CD4-positive, alpha-beta T cell (primary cell): ENCODE measurements at regions not wholly inside any gene's neighbourhood (a gene's known extent, or its start where the extent isn't known, plus 50 kb on each side); places are given as distances from the start of the nearest gene placed in this dataset.
"Not testable (repeated sequence)": the region's sequence is repeated elsewhere in the genome, so short reads cannot be mapped to it uniquely, and the experiment has no call there.

Source experiments
- ATAC-seq: fragments of 200-7000 bp; cut with Tn5 transposase; one replicate; pipeline ENCODE4 v1.10.0; 2022; ENCODE audit warnings: mild to moderate bottlenecking; ENCODE audit not compliant: poor library complexity
- CTCF ChIA-PET: fragments of 350-600 bp; sonication (Branson Sonifier 250); formaldehyde crosslinking; loops from one replicate; lab custom pipeline; 2021; ENCODE audit warnings: antibody characterized with exemption, inconsistent platforms; lab: Charles Lee
- POLR2A ChIA-PET: fragments of 350-600 bp; sonication (Branson Sonifier 250); formaldehyde crosslinking; loops from one replicate; lab custom pipeline; 2021; ENCODE audit warnings: antibody characterized with exemption, inconsistent platforms; lab: Charles Lee
- DNase-seq, 14 experiments: peaks; one replicate each; pipeline ENCODE4 v3.0.0-alpha.2; 2013 to 2020; ENCODE audit warnings: mixed read lengths in 2 of 14
- H3K27ac ChIP-seq, 2 donors: one replicate each; pipeline versions ENCODE4 v1.5.1 to v1.7.0; 2013; ENCODE audit warnings: low read length in 2 of 2, low read depth in 1 of 2, mild to moderate bottlenecking in 1 of 2
- H3K27me3 ChIP-seq, 2 experiments: 1 replicate in 1 of 2; 2 replicates in 1 of 2; pipeline versions ENCODE4 v1.6.1 to v1.7.0; 2013; ENCODE audit warnings: low read length in 2 of 2, control low read depth in 1 of 2, mild to moderate bottlenecking in 1 of 2, moderate library complexity in 1 of 2; ENCODE audit not compliant: insufficient read depth in 2 of 2, control insufficient read depth in 1 of 2
- H3K36me3 ChIP-seq: one replicate; pipeline ENCODE4 v1.6.1; 2013; ENCODE audit warnings: low read length, control low read depth; ENCODE audit not compliant: insufficient read depth
- H3K4me1 ChIP-seq: one replicate; pipeline ENCODE4 v1.6.1; 2013; ENCODE audit warnings: low read length, control low read depth; ENCODE audit not compliant: insufficient read depth
- H3K4me3 ChIP-seq: one replicate; pipeline ENCODE4 v1.5.1; 2013; ENCODE audit warnings: mild to moderate bottlenecking, low read length, moderate library complexity
- H3K9me3 ChIP-seq, 2 experiments: 1 replicate in 1 of 2; 2 replicates in 1 of 2; pipeline versions ENCODE4 v1.6.1 to v1.7.0; 2013; ENCODE audit warnings: low read length in 2 of 2, mild to moderate bottlenecking in 2 of 2, control low read depth in 1 of 2, moderate library complexity in 1 of 2; ENCODE audit not compliant: control insufficient read depth in 1 of 2, insufficient read depth in 1 of 2
- H3K27ac Mint-ChIP-seq: one replicate; pipeline ENCODE4 v1.8.0; 2020; ENCODE audit warnings: mixed read lengths
- H3K27me3 Mint-ChIP-seq: one replicate; pipeline ENCODE4 v1.8.0; 2021; ENCODE audit warnings: mixed read lengths
- H3K36me3 Mint-ChIP-seq: one replicate; pipeline ENCODE4 v1.8.0; 2021; ENCODE audit warnings: low read depth, mixed read lengths
- H3K4me1 Mint-ChIP-seq: one replicate; pipeline ENCODE4 v1.8.0; 2021; ENCODE audit warnings: low read depth, mixed read lengths
- H3K4me3 Mint-ChIP-seq: one replicate; pipeline ENCODE4 v1.8.0; 2020; ENCODE audit warnings: mild to moderate bottlenecking, mixed read lengths
- H3K9me3 Mint-ChIP-seq: one replicate; pipeline ENCODE4 v1.8.0; 2020; ENCODE audit warnings: mixed read lengths
- CTCF ChIP-seq: fragments of 200-600 bp; IDR thresholded peaks from one replicate; pipeline ENCODE4 v1.8.0; 2022; ENCODE audit warnings: antibody characterized with exemption, mild to moderate bottlenecking
- intact Hi-C, 2 experiments: fragments of 100-400 bp; cut with DNase I in 1 of 2; cut with micrococcal nuclease in 1 of 2; formaldehyde crosslinking; loops; one replicate each; pipeline versions ENCODE4 v1.15.1 to v1.9.0; 2023 to 2025; cut with DNase I, micrococcal nuclease

- ChIA-PET POLR2A (no interaction called here), CTCF (no interaction called here)
- H3K27ac Mint-ChIP-seq = no peak overlapping the region
- H3K36me3 ChIP-seq = no peaks in the 10 kb centered on the region
- no peak overlapping the region for H3K4me3 Mint-ChIP-seq
- H3K9me3 Mint-ChIP-seq = peaks cover 2% of the 10 kb centered on the region
- intact Hi-C loops = no loop called here
- no peak overlapping the region for H3K4me3 ChIP-seq
- H3K9me3 ChIP-seq = peaks cover 0 to 4% of the 10 kb centered on the region in 2 experiments
- DNase-seq = no peak
- no peak for ATAC-seq
- H3K4me1 ChIP-seq = no peaks in the 10 kb centered on the region
- no peaks in the 10 kb centered on the region for H3K36me3 Mint-ChIP-seq
- no peaks in the 10 kb centered on the region for H3K27me3 Mint-ChIP-seq
- no peaks in the 10 kb centered on the region for H3K4me1 Mint-ChIP-seq
- no peak for TF ChIP-seq CTCF
- no peak overlapping the region for H3K27ac ChIP-seq
- H3K27me3 ChIP-seq = no peaks in the 10 kb centered on the region
These were observed 1012.8 kb downstream of the MAT2B start for GRCh38 chr5:164518067-164518740.

GRCh38 chr5:164518741-164519080 lies 1013.3 kb downstream of the MAT2B start:
- no peak overlapping the region for H3K27ac ChIP-seq

GRCh38 chr5:164532235-164532900 lies 1026.9 kb downstream of the MAT2B start:
- TF ChIP-seq CTCF = no peak
- Mint-ChIP-seq H3K4me1 (no peaks in the 10 kb centered on the region), H3K4me3 (no peak overlapping the region), H3K36me3 (no peaks in the 10 kb centered on the region), H3K27me3 (no peaks in the 10 kb centered on the region), H3K27ac (no peak overlapping the region), H3K9me3 (peaks cover 2% of the 10 kb centered on the region)
- ChIA-PET POLR2A (no interaction called here), CTCF (no interaction called here)
- no peaks in the 10 kb centered on the region for H3K36me3 ChIP-seq
- no peak overlapping the region for H3K27ac ChIP-seq
- ATAC-seq (no peak), DNase-seq (no peak)
- peaks cover 0 to 9% of the 10 kb centered on the region in 2 experiments for H3K9me3 ChIP-seq
- intact Hi-C loops = no loop called here
- no peaks in the 10 kb centered on the region for H3K27me3 ChIP-seq
- no peak overlapping the region for H3K4me3 ChIP-seq
- H3K4me1 ChIP-seq = no peaks in the 10 kb centered on the region

More at GRCh38 chr5:164518741-164519080, 1013.3 kb downstream of the MAT2B start:
- ChIA-PET CTCF (no interaction called here), POLR2A (no interaction called here)
- H3K4me1 ChIP-seq = no peaks in the 10 kb centered on the region
- no peak overlapping the region for H3K4me3 ChIP-seq
- ATAC-seq = no peak
- intact Hi-C loops = no loop called here
- peaks cover 0 to 4% of the 10 kb centered on the region in 2 experiments for H3K9me3 ChIP-seq
- peaks cover 2% of the 10 kb centered on the region for H3K9me3 Mint-ChIP-seq
- H3K36me3 ChIP-seq = no peaks in the 10 kb centered on the region
- H3K4me3 Mint-ChIP-seq = no peak overlapping the region
- H3K36me3 Mint-ChIP-seq = no peaks in the 10 kb centered on the region
- H3K27me3 ChIP-seq = no peaks in the 10 kb centered on the region
- no peaks in the 10 kb centered on the region for H3K27me3 Mint-ChIP-seq
- no peak for DNase-seq
- no peaks in the 10 kb centered on the region for H3K4me1 Mint-ChIP-seq
- H3K27ac Mint-ChIP-seq = no peak overlapping the region
- no peak for TF ChIP-seq CTCF

- H3K27me3 Mint-ChIP-seq, CTCF ChIA-PET, H3K36me3 ChIP-seq, ATAC-seq, H3K9me3 ChIP-seq, H3K4me3 ChIP-seq, H3K4me1 Mint-ChIP-seq, POLR2A ChIA-PET, H3K4me3 Mint-ChIP-seq, H3K27me3 ChIP-seq, H3K27ac ChIP-seq, H3K4me1 ChIP-seq, H3K9me3 Mint-ChIP-seq, H3K27ac Mint-ChIP-seq, intact Hi-C loops, H3K36me3 Mint-ChIP-seq, DNase-seq: not testable (repeated sequence)
These were observed 1028.0 kb downstream of the MAT2B start for GRCh38 chr5:164533426-164533825.
